ENCODE measurements at regions not wholly inside any gene's neighbourhood (a gene's known extent, or its start where the extent isn't known, plus 50 kb on each side); places are given as distances from the start of the nearest gene placed in this dataset.

DNA sequence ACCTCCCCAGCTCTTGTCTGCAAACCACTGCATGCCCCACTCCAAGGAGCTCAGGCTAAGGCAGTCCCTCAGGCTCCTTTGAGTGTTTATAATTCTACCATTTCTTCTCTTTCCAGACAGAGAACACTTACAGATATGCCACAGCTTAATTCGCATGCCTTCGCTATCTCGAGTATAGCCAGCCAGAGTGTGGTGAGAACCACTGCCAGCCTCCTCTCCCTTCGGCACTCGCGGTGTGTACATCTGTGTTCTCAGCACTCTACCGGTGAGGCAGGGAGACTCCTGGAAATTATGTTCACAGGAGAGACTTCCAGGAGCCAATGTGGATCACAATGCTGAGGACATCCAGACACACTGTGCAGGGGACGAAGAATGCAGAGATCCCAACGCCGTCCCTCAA, 143.7 kb upstream of the IRX1 start:
- ATAC-seq (no peak), DNase-seq (ENCODE audit: low read depth, low spot score) (no peak)
- Histone ChIP-seq H3K27ac (ENCODE audit: low read depth, low read length) (no peak overlapping the region), H3K4me2 (ENCODE audit: low read length) (no peak overlapping the region), H2AFZ (ENCODE audit: low read depth, low read length, poor library complexity, severe bottlenecking) (no peak overlapping the region), H3K9ac (ENCODE audit: low read length) (no peak overlapping the region), H3K27me3 (ENCODE audit: insufficient read depth, low read length) (no peaks in the 10 kb centered on the region), H3K79me2 (ENCODE audit: insufficient read depth, low read length) (no peaks in the 10 kb centered on the region), H3K4me3 (replicated peaks in 1 of 2; ENCODE audit: low read depth in 1 of 2, low read length in 2 of 2) (no peak overlapping the region), H3K4me1 (ENCODE audit: control insufficient read depth in 1 of 2, insufficient read depth in 2 of 2, low read length in 2 of 2) (no peaks in the 10 kb centered on the region), H3K9me3 (ENCODE audit: control insufficient read depth in 1 of 2, insufficient read depth in 1 of 2, low read depth in 1 of 2, low read length in 2 of 2) (peaks cover 15 to 34% of the 10 kb centered on the region in 2 experiments; a peak in 2 of 4 replicates), H4K20me1 (ENCODE audit: insufficient read depth) (no peaks in the 10 kb centered on the region), H3K9me2 (ENCODE audit: insufficient read depth) (no peaks in the 10 kb centered on the region), H3K36me3 (ENCODE audit: control insufficient read depth in 1 of 2, insufficient read depth in 2 of 2, low read length in 2 of 2) (no peaks in the 10 kb centered on the region)
- ChIA-PET RAD21 (ENCODE audit: low non-redundant PET in 1 of 2, low total read pairs in 2 of 2, uncharacterized antibody in 2 of 2, unreplicated experiment in 2 of 2) (no interaction called here), CTCF (no interaction called here), POLR2A (no interaction called here)
- intact Hi-C loops (cut with micrococcal nuclease) = no loop called here
- TF ChIP-seq ZFX (IDR thresholded peaks at IDR 0.05) = no peak
- TF ChIP-seq, protein P1, sequence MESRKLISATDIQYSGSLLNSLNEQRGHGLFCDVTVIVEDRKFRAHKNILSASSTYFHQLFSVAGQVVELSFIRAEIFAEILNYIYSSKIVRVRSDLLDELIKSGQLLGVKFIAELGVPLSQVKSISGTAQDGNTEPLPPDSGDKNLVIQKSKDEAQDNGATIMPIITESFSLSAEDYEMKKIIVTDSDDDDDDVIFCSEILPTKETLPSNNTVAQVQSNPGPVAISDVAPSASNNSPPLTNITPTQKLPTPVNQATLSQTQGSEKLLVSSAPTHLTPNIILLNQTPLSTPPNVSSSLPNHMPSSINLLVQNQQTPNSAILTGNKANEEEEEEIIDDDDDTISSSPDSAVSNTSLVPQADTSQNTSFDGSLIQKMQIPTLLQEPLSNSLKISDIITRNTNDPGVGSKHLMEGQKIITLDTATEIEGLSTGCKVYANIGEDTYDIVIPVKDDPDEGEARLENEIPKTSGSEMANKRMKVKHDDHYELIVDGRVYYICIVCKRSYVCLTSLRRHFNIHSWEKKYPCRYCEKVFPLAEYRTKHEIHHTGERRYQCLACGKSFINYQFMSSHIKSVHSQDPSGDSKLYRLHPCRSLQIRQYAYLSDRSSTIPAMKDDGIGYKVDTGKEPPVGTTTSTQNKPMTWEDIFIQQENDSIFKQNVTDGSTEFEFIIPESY (IDR thresholded peaks at IDR 0.05; ENCODE audit: extremely low read depth, insufficient replicate concordance, low read length) = no peak
- TF ChIP-seq EZH2phosphoT487 (IDR thresholded peaks at IDR 0.05; ENCODE audit: borderline replicate concordance) = no peak
- TF ChIP-seq SP1 (IDR thresholded peaks at IDR 0.05; ENCODE audit: low read depth) = no peak
- TF ChIP-seq SIN3A (IDR thresholded peaks at IDR 0.05; ENCODE audit: low read depth) = no peak
- TF ChIP-seq, protein P2, sequence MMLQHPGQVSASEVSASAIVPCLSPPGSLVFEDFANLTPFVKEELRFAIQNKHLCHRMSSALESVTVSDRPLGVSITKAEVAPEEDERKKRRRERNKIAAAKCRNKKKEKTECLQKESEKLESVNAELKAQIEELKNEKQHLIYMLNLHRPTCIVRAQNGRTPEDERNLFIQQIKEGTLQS (IDR thresholded peaks at IDR 0.05) = no peak
- no peak for TF ChIP-seq FOSL1 (IDR thresholded peaks at IDR 0.05; ENCODE audit: low read depth)
- TF ChIP-seq EZH2 (IDR thresholded peaks at IDR 0.05) = no peak
- no peak for TF ChIP-seq SRF (IDR thresholded peaks at IDR 0.05; ENCODE audit: low read depth)
- TF ChIP-seq, protein P3, sequence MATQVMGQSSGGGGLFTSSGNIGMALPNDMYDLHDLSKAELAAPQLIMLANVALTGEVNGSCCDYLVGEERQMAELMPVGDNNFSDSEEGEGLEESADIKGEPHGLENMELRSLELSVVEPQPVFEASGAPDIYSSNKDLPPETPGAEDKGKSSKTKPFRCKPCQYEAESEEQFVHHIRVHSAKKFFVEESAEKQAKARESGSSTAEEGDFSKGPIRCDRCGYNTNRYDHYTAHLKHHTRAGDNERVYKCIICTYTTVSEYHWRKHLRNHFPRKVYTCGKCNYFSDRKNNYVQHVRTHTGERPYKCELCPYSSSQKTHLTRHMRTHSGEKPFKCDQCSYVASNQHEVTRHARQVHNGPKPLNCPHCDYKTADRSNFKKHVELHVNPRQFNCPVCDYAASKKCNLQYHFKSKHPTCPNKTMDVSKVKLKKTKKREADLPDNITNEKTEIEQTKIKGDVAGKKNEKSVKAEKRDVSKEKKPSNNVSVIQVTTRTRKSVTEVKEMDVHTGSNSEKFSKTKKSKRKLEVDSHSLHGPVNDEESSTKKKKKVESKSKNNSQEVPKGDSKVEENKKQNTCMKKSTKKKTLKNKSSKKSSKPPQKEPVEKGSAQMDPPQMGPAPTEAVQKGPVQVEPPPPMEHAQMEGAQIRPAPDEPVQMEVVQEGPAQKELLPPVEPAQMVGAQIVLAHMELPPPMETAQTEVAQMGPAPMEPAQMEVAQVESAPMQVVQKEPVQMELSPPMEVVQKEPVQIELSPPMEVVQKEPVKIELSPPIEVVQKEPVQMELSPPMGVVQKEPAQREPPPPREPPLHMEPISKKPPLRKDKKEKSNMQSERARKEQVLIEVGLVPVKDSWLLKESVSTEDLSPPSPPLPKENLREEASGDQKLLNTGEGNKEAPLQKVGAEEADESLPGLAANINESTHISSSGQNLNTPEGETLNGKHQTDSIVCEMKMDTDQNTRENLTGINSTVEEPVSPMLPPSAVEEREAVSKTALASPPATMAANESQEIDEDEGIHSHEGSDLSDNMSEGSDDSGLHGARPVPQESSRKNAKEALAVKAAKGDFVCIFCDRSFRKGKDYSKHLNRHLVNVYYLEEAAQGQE (IDR thresholded peaks at IDR 0.05; ENCODE audit: low read depth) = no peak
- TF ChIP-seq ELF1 (IDR thresholded peaks at IDR 0.05; ENCODE audit: borderline replicate concordance, low read depth) = no peak
- BruUV-seq (replicated peaks) = no TSS peak
